ENCODE measurements at regions not wholly inside any gene's neighbourhood (a gene's known extent, or its start where the extent isn't known, plus 50 kb on each side); places are given as distances from the start of the nearest gene placed in this dataset.

DNA sequence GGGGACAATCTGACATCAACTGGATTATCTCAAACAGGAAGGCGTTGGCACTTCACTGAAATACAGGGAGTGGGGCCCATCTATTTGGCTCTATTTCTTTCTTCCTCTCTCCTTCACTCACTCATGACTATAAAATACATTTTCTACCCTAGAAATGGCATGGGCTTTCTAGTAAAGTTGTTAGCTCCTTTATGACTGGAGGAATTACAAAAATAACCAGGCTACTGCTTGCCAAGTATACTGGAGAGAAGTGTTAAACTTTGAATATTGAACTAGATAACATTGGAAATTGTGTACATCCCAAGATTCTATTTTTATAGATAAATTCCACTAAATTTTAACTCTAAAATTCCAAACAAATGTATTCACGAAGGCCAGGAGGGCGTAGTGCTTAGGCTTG, 255.7 kb upstream of the SORCS1 start:
- TF ChIP-seq EZH2 (IDR thresholded peaks at IDR 0.05; ENCODE audit: insufficient read depth, poor library complexity, severe bottlenecking) (no peak), EZH2phosphoT487 (IDR thresholded peaks at IDR 0.05; ENCODE audit: insufficient read depth, low read depth) (no peak)

All from GM23248 (cell line).